IPS-20b (cell line): ENCODE measurements at regions not wholly inside any gene's neighbourhood (a gene's known extent, or its start where the extent isn't known, plus 50 kb on each side); places are given as distances from the start of the nearest gene placed in this dataset.

Experiments
- H3K27ac ChIP-seq: one replicate; pipeline ENCODE4 v1.5.1; 2013; ENCODE audit warnings: low read length
- H3K27me3 ChIP-seq: 2 replicates; pipeline ENCODE4 v1.6.1; 2013; ENCODE audit warnings: mild to moderate bottlenecking, low read length, inconsistent platforms; ENCODE audit not compliant: insufficient read depth
- H3K36me3 ChIP-seq: 2 replicates; pipeline ENCODE4 v1.6.1; 2013; ENCODE audit warnings: low read depth, mild to moderate bottlenecking, inconsistent platforms, low read length, moderate library complexity; ENCODE audit not compliant: insufficient read depth
- H3K4me1 ChIP-seq: 2 replicates; pipeline ENCODE4 v1.6.1; 2013; ENCODE audit warnings: mild to moderate bottlenecking, control low read depth, inconsistent platforms, low read length, moderate library complexity; ENCODE audit not compliant: insufficient read depth
- H3K4me3 ChIP-seq: 2 replicates; pipeline ENCODE4 v1.5.1; 2013; ENCODE audit warnings: mild to moderate bottlenecking, low read length, inconsistent platforms
- H3K9ac ChIP-seq: 2 replicates; pipeline ENCODE4 v1.6.1; 2013; ENCODE audit warnings: low read depth, mild to moderate bottlenecking, inconsistent platforms, low read length, moderate library complexity
- H3K9me3 ChIP-seq: 2 replicates; pipeline ENCODE4 v1.6.1; 2013; ENCODE audit warnings: mild to moderate bottlenecking, low read depth, low read length, inconsistent platforms; ENCODE audit not compliant: insufficient read depth

- Histone ChIP-seq H3K9ac (no peak overlapping the region), H3K4me1 (no peaks in the 10 kb centered on the region), H3K9me3 (peaks cover 5% of the 10 kb centered on the region; the same call in 1 of the 2 replicates), H3K27me3 (no peaks in the 10 kb centered on the region), H3K4me3 (no peak overlapping the region), H3K27ac (no peak overlapping the region), H3K36me3 (no peaks in the 10 kb centered on the region)
Observed at GRCh38 chr14:29169408-29169807, 402.8 kb downstream of the FOXG1 start.

- Histone ChIP-seq H3K36me3 (no peaks in the 10 kb centered on the region), H3K4me3 (no peak overlapping the region), H3K4me1 (no peaks in the 10 kb centered on the region), H3K9me3 (no peaks in the 10 kb centered on the region), H3K27me3 (no peaks in the 10 kb centered on the region), H3K9ac (no peak overlapping the region), H3K27ac (no peak overlapping the region)
Observed at GRCh38 chr14:29175706-29176105, 409.1 kb downstream of the FOXG1 start.

DNA sequence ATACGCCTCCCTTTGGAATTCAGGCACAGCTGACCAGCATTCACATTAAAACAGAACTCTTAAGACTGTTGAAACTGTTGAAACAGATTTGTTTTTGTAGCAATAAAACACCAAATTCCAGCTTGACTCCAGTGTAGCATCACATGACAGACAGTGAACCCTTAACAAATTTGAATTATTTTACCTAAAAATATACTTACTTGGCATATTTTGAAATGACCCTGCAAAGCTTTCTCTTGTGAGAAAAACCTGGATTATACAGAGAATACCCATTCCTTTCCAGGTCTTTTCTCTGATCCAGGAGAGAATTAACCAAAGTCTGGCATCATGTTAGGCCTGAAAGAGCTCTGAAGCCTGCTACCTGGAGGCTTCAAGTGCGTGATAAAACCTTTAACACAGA, 410.3 kb downstream of the FOXG1 start:
- Histone ChIP-seq H3K4me1 (no peaks in the 10 kb centered on the region), H3K4me3 (no peak overlapping the region), H3K9me3 (no peaks in the 10 kb centered on the region), H3K9ac (no peak overlapping the region), H3K27ac (no peak overlapping the region), H3K27me3 (no peaks in the 10 kb centered on the region), H3K36me3 (no peaks in the 10 kb centered on the region)

DNA sequence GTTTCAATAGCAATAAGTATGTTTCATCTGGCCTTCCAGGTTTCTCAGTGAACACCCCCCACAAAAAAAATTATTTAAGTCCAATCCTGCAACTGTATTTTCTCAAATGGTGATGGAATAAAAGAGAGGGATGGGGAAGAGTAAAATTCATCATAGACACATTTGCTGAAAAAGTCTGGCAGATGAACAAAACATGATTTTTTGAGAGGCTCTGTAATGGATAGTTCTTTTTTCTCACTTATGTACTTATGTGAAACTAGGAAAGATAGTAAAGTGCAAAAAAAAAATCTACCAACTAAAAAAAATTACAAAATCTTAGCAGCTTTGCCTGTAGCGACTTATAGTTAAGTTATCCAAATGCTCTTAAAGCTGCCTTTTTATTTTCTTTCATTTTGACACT, 412.4 kb downstream of the FOXG1 start:
- H3K4me3 ChIP-seq, result no peak overlapping the region
- H3K27ac ChIP-seq, result no peak overlapping the region
- H3K27me3 ChIP-seq, result no peaks in the 10 kb centered on the region
- no peak overlapping the region for H3K9ac ChIP-seq
- no peaks in the 10 kb centered on the region for H3K4me1 ChIP-seq
- no peaks in the 10 kb centered on the region for H3K9me3 ChIP-seq
- no peaks in the 10 kb centered on the region for H3K36me3 ChIP-seq

- no peaks in the 10 kb centered on the region for H3K36me3 ChIP-seq
- H3K9ac ChIP-seq, result no peak overlapping the region
- H3K27me3 ChIP-seq, result no peaks in the 10 kb centered on the region
- no peaks in the 10 kb centered on the region for H3K4me1 ChIP-seq
- H3K27ac ChIP-seq, result no peak overlapping the region
- no peak overlapping the region for H3K4me3 ChIP-seq
- H3K9me3 ChIP-seq, result peaks cover 4% of the 10 kb centered on the region; the same call in 1 of the 2 replicates
Observed at GRCh38 chr14:29191092-29191491, 424.5 kb downstream of the FOXG1 start.

- no peaks in the 10 kb centered on the region for H3K36me3 ChIP-seq
- H3K9me3 ChIP-seq, result no peaks in the 10 kb centered on the region
- H3K27ac ChIP-seq, result no peak overlapping the region
- no peaks in the 10 kb centered on the region for H3K4me1 ChIP-seq
- no peak overlapping the region for H3K4me3 ChIP-seq
- H3K27me3 ChIP-seq, result no peaks in the 10 kb centered on the region
- H3K9ac ChIP-seq, result no peak overlapping the region
Observed at GRCh38 chr14:29197557-29197956, 431.0 kb downstream of the FOXG1 start.

GRCh38 chr14:29205658-29206057, 439.1 kb downstream of the FOXG1 start:
- Histone ChIP-seq H3K4me1 (no peaks in the 10 kb centered on the region), H3K36me3 (no peaks in the 10 kb centered on the region), H3K27ac (no peak overlapping the region), H3K9ac (no peak overlapping the region), H3K4me3 (no peak overlapping the region), H3K9me3 (no peaks in the 10 kb centered on the region), H3K27me3 (no peaks in the 10 kb centered on the region)

GRCh38 chr14:29215853-29216252, 449.3 kb downstream of the FOXG1 start:
- Histone ChIP-seq H3K27me3 (no peaks in the 10 kb centered on the region), H3K27ac (no peak overlapping the region), H3K36me3 (no peaks in the 10 kb centered on the region), H3K4me1 (no peaks in the 10 kb centered on the region), H3K9me3 (no peaks in the 10 kb centered on the region), H3K4me3 (no peak overlapping the region), H3K9ac (no peak overlapping the region)

DNA sequence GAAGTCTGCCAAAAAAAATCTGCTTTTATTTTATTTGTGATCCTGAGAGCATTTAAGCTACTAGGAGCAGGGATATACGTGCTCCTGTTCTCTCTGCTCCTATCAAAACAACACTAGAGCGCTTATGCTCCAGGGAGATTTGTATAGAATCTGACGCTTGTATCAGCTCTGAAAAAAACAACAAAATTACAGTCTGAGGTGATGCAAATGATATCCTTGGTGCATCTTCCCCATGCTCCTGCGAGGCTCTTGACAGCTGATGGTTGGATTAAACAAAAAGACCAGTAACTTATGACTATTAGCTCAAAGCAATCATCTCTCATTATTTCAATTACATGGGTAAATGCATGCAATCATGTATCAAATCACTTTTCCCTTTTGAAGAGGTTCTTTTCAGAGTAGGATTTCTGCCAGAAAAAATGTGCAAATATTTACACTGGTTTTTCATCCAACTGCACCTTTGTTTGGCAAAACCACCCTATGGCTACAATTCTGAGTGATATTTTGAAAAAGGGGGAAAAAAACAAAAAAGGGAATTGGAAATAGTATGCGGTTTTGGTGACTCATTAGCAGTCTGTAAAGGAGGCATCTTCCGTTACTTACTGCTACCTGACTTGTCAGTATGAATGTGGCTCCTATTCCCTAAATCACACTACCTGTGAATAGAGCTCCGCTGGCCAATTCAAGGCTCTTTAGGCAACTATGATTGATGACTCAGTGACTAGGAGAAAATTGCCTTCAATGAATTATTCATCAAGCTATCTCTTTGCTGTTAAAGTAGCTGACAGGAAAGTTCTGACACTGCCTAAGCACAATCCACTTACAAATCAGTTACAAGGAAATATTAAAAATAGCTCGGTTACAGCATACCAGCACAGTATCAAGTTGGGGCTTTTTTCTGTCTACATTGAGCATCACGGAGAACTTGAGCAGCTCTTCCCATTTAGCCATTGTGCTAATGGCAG, 450.0 kb downstream of the FOXG1 start:
- Histone ChIP-seq H3K9me3 (no peaks in the 10 kb centered on the region), H3K9ac (no peak overlapping the region)

DNA sequence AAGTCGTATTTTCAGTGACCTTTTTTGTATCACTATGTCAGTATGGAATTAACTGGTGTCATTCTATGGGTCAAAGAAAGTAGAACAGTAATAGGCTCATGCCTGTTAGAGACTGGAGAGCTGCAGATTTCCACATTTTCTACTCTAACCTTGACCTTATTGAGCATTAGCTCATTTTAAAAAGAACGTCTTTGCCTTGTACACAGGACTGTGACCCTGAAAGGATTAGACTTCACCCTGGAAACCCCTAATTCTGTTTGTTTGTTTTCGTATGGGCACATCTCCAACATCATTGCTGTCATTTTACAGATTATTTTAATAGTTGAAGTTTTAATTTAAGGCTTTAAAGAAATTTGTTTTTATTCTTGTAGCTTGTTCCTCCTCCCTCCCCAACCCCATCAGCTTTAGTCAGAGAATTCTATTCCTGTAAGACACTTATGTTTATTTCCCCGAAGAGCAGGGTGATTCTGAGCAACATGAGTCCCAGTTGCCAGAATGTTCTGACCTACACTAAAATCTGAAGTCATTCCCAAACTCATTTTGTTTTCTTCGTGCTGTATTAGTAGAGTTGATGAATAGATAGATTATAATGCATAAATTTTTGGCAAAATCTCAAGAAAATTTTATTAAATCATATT, 451.3 kb downstream of the FOXG1 start:
- Histone ChIP-seq H3K9ac (no peak overlapping the region), H3K27ac (no peak overlapping the region), H3K27me3 (no peaks in the 10 kb centered on the region), H3K36me3 (no peaks in the 10 kb centered on the region), H3K4me3 (no peak overlapping the region), H3K4me1 (no peaks in the 10 kb centered on the region), H3K9me3 (no peaks in the 10 kb centered on the region)

More for the DNA sequence above, 450.0 kb downstream of the FOXG1 start:
- Histone ChIP-seq H3K36me3 (no peaks in the 10 kb centered on the region), H3K4me3 (no peak overlapping the region), H3K27ac (no peak overlapping the region), H3K27me3 (no peaks in the 10 kb centered on the region), H3K4me1 (no peaks in the 10 kb centered on the region)

DNA sequence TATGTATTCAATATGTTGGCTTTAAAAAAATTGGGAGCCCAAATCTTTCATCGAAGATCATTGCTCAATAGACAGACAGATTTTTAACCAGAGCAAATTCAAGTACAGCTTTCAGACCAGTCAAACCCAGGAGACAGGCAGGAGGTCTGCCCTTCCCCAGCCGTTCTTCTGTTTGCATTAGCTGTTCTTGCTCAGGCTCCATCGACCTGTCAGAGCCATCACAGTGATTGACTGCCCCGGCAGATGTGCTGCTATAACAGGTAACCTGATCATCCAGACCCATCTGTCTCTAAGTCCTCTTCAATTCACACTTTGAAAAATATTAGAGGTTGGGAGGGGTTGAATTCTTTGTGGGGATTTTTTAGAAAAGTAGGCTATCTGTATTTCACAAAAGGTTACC, 453.5 kb downstream of the FOXG1 start:
- no peaks in the 10 kb centered on the region for H3K4me1 ChIP-seq
- H3K9me3 ChIP-seq, result no peaks in the 10 kb centered on the region
- H3K27me3 ChIP-seq, result no peaks in the 10 kb centered on the region
- no peak overlapping the region for H3K4me3 ChIP-seq
- no peak overlapping the region for H3K27ac ChIP-seq
- H3K9ac ChIP-seq, result no peak overlapping the region
- no peaks in the 10 kb centered on the region for H3K36me3 ChIP-seq

- H3K4me1 ChIP-seq, result no peaks in the 10 kb centered on the region
- H3K9ac ChIP-seq, result no peak overlapping the region
- H3K9me3 ChIP-seq, result no peaks in the 10 kb centered on the region
- no peak overlapping the region for H3K27ac ChIP-seq
- H3K4me3 ChIP-seq, result no peak overlapping the region
- H3K27me3 ChIP-seq, result no peaks in the 10 kb centered on the region
- no peaks in the 10 kb centered on the region for H3K36me3 ChIP-seq
Observed at GRCh38 chr14:29220566-29220965, 454.0 kb downstream of the FOXG1 start.
